HUES48 (cell line): ENCODE measurements at regions not wholly inside any gene's neighbourhood (a gene's known extent, or its start where the extent isn't known, plus 50 kb on each side); places are given as distances from the start of the nearest gene placed in this dataset.
"Not testable (repeated sequence)": the region's sequence is repeated elsewhere in the genome, so short reads cannot be mapped to it uniquely, and the experiment has no call there.

Experiments used
- H3K27ac ChIP-seq: one replicate; pipeline ENCODE4 v1.7.0; 2013; ENCODE audit warnings: low read depth, low read length, inconsistent platforms
- H3K27me3 ChIP-seq: 2 replicates; pipeline ENCODE4 v1.6.1; 2013; ENCODE audit warnings: mild to moderate bottlenecking, low read length; ENCODE audit not compliant: control insufficient read depth, insufficient read depth
- H3K36me3 ChIP-seq: 2 replicates; pipeline ENCODE4 v1.6.1; 2013; ENCODE audit warnings: low read length; ENCODE audit not compliant: control insufficient read depth, insufficient read depth
- H3K4me1 ChIP-seq: 2 replicates; pipeline ENCODE4 v1.6.1; 2013; ENCODE audit warnings: mild to moderate bottlenecking, low read length; ENCODE audit not compliant: control insufficient read depth, insufficient read depth
- H3K4me3 ChIP-seq: 2 replicates; pipeline ENCODE4 v1.5.1; 2013; ENCODE audit warnings: mild to moderate bottlenecking, low read depth, low read length
- H3K9ac ChIP-seq: 2 replicates; pipeline ENCODE4 v1.6.1; 2013; ENCODE audit warnings: mild to moderate bottlenecking, low read depth, low read length, moderate library complexity
- H3K9me3 ChIP-seq: 2 replicates; pipeline ENCODE4 v1.6.1; 2013; ENCODE audit warnings: low read length; ENCODE audit not compliant: control insufficient read depth, insufficient read depth

- H3K27me3 ChIP-seq, result no peaks in the 10 kb centered on the region
Observed at GRCh38 chr1:188615321-188615720, 1786.6 kb downstream of the PLA2G4A start.

GRCh38 chr1:188620236-188620635 is 1791.5 kb downstream of the PLA2G4A start:
- H3K36me3 ChIP-seq, result no peaks in the 10 kb centered on the region
- no peak overlapping the region for H3K27ac ChIP-seq
- H3K4me3 ChIP-seq, result no peak overlapping the region
- no peak overlapping the region for H3K9ac ChIP-seq
- no peaks in the 10 kb centered on the region for H3K9me3 ChIP-seq
- H3K4me1 ChIP-seq, result no peaks in the 10 kb centered on the region
- no peaks in the 10 kb centered on the region for H3K27me3 ChIP-seq

More at GRCh38 chr1:188615321-188615720, 1786.6 kb downstream of the PLA2G4A start:
- Histone ChIP-seq H3K4me3 (no peak overlapping the region), H3K9me3 (no peaks in the 10 kb centered on the region), H3K36me3 (no peaks in the 10 kb centered on the region), H3K9ac (no peak overlapping the region), H3K27ac (no peak overlapping the region), H3K4me1 (no peaks in the 10 kb centered on the region)

GRCh38 chr1:188641566-188642211 is 1812.9 kb downstream of the PLA2G4A start:
- no peak overlapping the region for H3K4me3 ChIP-seq
- no peaks in the 10 kb centered on the region for H3K27me3 ChIP-seq
- no peak overlapping the region for H3K9ac ChIP-seq
- no peak overlapping the region for H3K27ac ChIP-seq
- H3K9me3 ChIP-seq, result no peaks in the 10 kb centered on the region
- no peaks in the 10 kb centered on the region for H3K4me1 ChIP-seq
- no peaks in the 10 kb centered on the region for H3K36me3 ChIP-seq

GRCh38 chr1:188642704-188643103 is 1814.0 kb downstream of the PLA2G4A start:
- Histone ChIP-seq H3K36me3 (no peaks in the 10 kb centered on the region), H3K4me3 (no peak overlapping the region), H3K9ac (no peak overlapping the region), H3K27me3 (no peaks in the 10 kb centered on the region), H3K27ac (no peak overlapping the region), H3K9me3 (no peaks in the 10 kb centered on the region), H3K4me1 (no peaks in the 10 kb centered on the region)

GRCh38 chr1:188652678-188653077 is 1823.9 kb downstream of the PLA2G4A start:
- Histone ChIP-seq H3K4me3 (no peak overlapping the region), H3K9me3 (no peaks in the 10 kb centered on the region), H3K36me3 (no peaks in the 10 kb centered on the region), H3K4me1 (no peaks in the 10 kb centered on the region; the same call in 1 of the 2 replicates), H3K27me3 (no peaks in the 10 kb centered on the region), H3K9ac (no peak overlapping the region), H3K27ac (no peak overlapping the region)

- not testable (repeated sequence) for H3K9ac ChIP-seq, H3K27me3 ChIP-seq, H3K4me3 ChIP-seq, H3K4me1 ChIP-seq, H3K36me3 ChIP-seq, H3K27ac ChIP-seq, H3K9me3 ChIP-seq
Observed at GRCh38 chr1:188655966-188656365, 1821.7 kb downstream of the BRINP3 start.

GRCh38 chr1:188660572-188660971 is 1817.1 kb downstream of the BRINP3 start:
- Histone ChIP-seq H3K9me3 (no peaks in the 10 kb centered on the region), H3K36me3 (no peaks in the 10 kb centered on the region), H3K27ac (no peak overlapping the region), H3K27me3 (no peaks in the 10 kb centered on the region), H3K9ac (no peak overlapping the region), H3K4me3 (no peak overlapping the region), H3K4me1 (no peaks in the 10 kb centered on the region)

GRCh38 chr1:188665477-188665876 is 1812.2 kb downstream of the BRINP3 start:
- H3K9me3 ChIP-seq, result no peaks in the 10 kb centered on the region
- H3K27ac ChIP-seq, result no peak overlapping the region
- H3K27me3 ChIP-seq, result no peaks in the 10 kb centered on the region
- peaks cover 13% of the 10 kb centered on the region; the same call in 1 of the 2 replicates for H3K4me1 ChIP-seq
- H3K9ac ChIP-seq, result no peak overlapping the region
- H3K36me3 ChIP-seq, result no peaks in the 10 kb centered on the region
- H3K4me3 ChIP-seq, result no peak overlapping the region

GRCh38 chr1:188668083-188668482 is 1809.6 kb downstream of the BRINP3 start:
- Histone ChIP-seq H3K4me3 (no peak overlapping the region), H3K9ac (no peak overlapping the region), H3K9me3 (no peaks in the 10 kb centered on the region; the same call in 1 of the 2 replicates), H3K36me3 (no peaks in the 10 kb centered on the region), H3K27ac (no peak overlapping the region), H3K27me3 (no peaks in the 10 kb centered on the region), H3K4me1 (peaks cover 13% of the 10 kb centered on the region; the same call in 1 of the 2 replicates)

- H3K27me3 ChIP-seq, result no peaks in the 10 kb centered on the region
- no peaks in the 10 kb centered on the region for H3K36me3 ChIP-seq
- H3K4me1 ChIP-seq, result peaks cover 13% of the 10 kb centered on the region; the same call in 1 of the 2 replicates
- no peak overlapping the region for H3K9ac ChIP-seq
- H3K9me3 ChIP-seq, result no peaks in the 10 kb centered on the region; the same call in 1 of the 2 replicates
- no peak overlapping the region for H3K4me3 ChIP-seq
- H3K27ac ChIP-seq, result peak overlapping the region; percentile 32
Observed at GRCh38 chr1:188669728-188670382, 1807.8 kb downstream of the BRINP3 start.

- Histone ChIP-seq H3K27me3 (no peaks in the 10 kb centered on the region), H3K4me1 (peaks cover 13% of the 10 kb centered on the region; the same call in 1 of the 2 replicates), H3K36me3 (no peaks in the 10 kb centered on the region), H3K4me3 (no peak overlapping the region), H3K27ac (no peak overlapping the region), H3K9ac (no peak overlapping the region), H3K9me3 (no peaks in the 10 kb centered on the region; the same call in 1 of the 2 replicates)
Observed at GRCh38 chr1:188670837-188671236, 1806.8 kb downstream of the BRINP3 start.
